ENCODE measurements at regions not wholly inside any gene's neighbourhood (a gene's known extent, or its start where the extent isn't known, plus 50 kb on each side); places are given as distances from the start of the nearest gene placed in this dataset.

DNA sequence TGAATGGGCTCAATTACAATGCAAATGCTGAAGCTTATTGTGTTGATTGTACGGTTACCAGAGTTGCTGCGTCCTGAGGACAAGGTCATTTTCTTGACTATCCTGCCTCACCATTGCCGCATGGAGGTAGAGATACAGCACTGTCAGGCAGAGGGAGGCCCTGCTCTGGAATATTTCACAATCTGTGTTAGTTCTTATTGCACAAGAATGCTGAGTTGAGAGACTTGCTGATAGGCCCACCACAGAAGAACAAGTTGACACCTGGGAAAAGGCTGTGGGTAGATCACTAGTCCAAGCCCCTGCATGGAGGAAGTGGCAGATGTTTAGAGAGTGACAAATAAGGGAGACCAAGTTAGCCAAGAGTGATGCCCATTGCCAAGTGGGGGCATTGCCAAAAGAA is 344.5 kb upstream of the ITGA1 start:
- Histone ChIP-seq H3K27ac (ENCODE audit: low read length) (no peak overlapping the region), H2AFZ (ENCODE audit: low read length) (no peak overlapping the region), H3K79me2 (ENCODE audit: low read length) (no peaks in the 10 kb centered on the region), H3F3A (ENCODE audit: insufficient read depth, low read length) (no peaks in the 10 kb centered on the region), H3K9me3 (replicated peaks; ENCODE audit: insufficient read depth, low read length) (no peaks in the 10 kb centered on the region), H3K27me3 (replicated peaks; ENCODE audit: insufficient read depth, low read length) (no peaks in the 10 kb centered on the region), H3K9ac (ENCODE audit: low read length) (no peak overlapping the region), H4K20me1 (ENCODE audit: insufficient read depth, low read length) (no peaks in the 10 kb centered on the region), H3K36me3 (replicated peaks; ENCODE audit: insufficient read depth, low read length) (no peaks in the 10 kb centered on the region), H3K4me3 (ENCODE audit: low read length) (no peak overlapping the region), H3K4me2 (ENCODE audit: low read depth, low read length) (no peak overlapping the region), H3K4me1 (ENCODE audit: low read length) (no peaks in the 10 kb centered on the region), H3K9me2 (replicated peaks; ENCODE audit: insufficient read depth, low read length) (no peaks in the 10 kb centered on the region)
- TF ChIP-seq EZH2 (optimal IDR thresholded peaks at IDR 0.05; ENCODE audit: low read depth, low read length) = no peak
- TF ChIP-seq, protein P1, sequence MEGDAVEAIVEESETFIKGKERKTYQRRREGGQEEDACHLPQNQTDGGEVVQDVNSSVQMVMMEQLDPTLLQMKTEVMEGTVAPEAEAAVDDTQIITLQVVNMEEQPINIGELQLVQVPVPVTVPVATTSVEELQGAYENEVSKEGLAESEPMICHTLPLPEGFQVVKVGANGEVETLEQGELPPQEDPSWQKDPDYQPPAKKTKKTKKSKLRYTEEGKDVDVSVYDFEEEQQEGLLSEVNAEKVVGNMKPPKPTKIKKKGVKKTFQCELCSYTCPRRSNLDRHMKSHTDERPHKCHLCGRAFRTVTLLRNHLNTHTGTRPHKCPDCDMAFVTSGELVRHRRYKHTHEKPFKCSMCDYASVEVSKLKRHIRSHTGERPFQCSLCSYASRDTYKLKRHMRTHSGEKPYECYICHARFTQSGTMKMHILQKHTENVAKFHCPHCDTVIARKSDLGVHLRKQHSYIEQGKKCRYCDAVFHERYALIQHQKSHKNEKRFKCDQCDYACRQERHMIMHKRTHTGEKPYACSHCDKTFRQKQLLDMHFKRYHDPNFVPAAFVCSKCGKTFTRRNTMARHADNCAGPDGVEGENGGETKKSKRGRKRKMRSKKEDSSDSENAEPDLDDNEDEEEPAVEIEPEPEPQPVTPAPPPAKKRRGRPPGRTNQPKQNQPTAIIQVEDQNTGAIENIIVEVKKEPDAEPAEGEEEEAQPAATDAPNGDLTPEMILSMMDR (IDR thresholded peaks at IDR 0.05; ENCODE audit: low read length) = no peak
- TF ChIP-seq EZH2phosphoT487 (IDR thresholded peaks at IDR 0.05; ENCODE audit: low read length) = no peak
- no peak for DNase-seq

DNA sequence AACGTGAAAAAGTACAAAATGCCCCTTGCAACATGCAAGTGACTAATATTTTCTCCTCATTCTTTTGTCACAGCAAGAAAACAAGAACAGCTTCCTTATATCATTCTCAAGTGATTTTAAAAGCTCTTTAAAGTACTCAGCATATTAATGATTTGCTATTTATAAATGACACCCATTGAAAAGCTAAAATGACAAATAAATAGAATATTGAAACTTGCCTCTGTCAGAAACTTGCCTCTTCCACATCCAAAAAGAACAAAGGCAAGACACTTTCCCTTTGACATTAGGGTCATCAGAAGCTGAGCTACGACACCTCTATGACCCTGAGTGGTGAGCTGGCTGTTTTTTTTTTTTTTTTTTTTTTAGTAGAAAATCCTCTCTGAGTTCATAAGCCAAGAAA is 339.6 kb upstream of the ITGA1 start:
- no peaks in the 10 kb centered on the region for H3K36me3 ChIP-seq (replicated peaks; ENCODE audit: insufficient read depth, low read length)
- no peaks in the 10 kb centered on the region for H3K9me2 ChIP-seq (replicated peaks; ENCODE audit: insufficient read depth, low read length)
- TF ChIP-seq EZH2phosphoT487 (IDR thresholded peaks at IDR 0.05; ENCODE audit: low read length) (no peak), EZH2 (optimal IDR thresholded peaks at IDR 0.05; ENCODE audit: low read depth, low read length) (no peak)
- TF ChIP-seq, protein P1 (IDR thresholded peaks at IDR 0.05; ENCODE audit: low read length) = no peak
- no peaks in the 10 kb centered on the region for H3K4me1 ChIP-seq (ENCODE audit: low read length)
- H3K4me2 ChIP-seq (ENCODE audit: low read depth, low read length) = no peak overlapping the region
- no peaks in the 10 kb centered on the region for H3K27me3 ChIP-seq (replicated peaks; ENCODE audit: insufficient read depth, low read length)
- H3K27ac ChIP-seq (ENCODE audit: low read length) = no peak overlapping the region
- no peaks in the 10 kb centered on the region for H4K20me1 ChIP-seq (ENCODE audit: insufficient read depth, low read length)
- no peak for DNase-seq
- no peak overlapping the region for H3K9ac ChIP-seq (ENCODE audit: low read length)
- H3K4me3 ChIP-seq (ENCODE audit: low read length) = no peak overlapping the region
- no peaks in the 10 kb centered on the region for H3K9me3 ChIP-seq (replicated peaks; ENCODE audit: insufficient read depth, low read length)
- no peak overlapping the region for H2AFZ ChIP-seq (ENCODE audit: low read length)
- no peaks in the 10 kb centered on the region for H3F3A ChIP-seq (ENCODE audit: insufficient read depth, low read length)
- no peaks in the 10 kb centered on the region for H3K79me2 ChIP-seq (ENCODE audit: low read length)

DNA sequence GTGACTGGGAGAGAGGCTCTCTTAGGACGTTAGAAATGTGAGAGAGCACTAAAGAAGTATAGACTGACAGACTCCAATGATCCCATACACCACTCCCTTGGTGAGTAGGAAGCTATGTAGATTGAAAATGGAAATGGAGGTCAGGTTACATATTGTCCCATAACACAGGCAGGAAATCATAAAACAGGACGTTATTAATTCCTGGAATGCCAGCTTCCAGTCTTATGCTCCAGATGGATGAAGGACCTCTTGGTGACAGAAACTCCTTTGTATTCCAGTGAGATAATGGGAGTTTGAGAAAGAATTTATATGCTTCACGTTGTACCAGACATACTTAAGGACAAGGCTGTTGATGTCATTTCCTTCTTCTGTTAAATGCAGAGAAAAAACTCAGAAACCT is 338.2 kb upstream of the ITGA1 start:
- no peak for DNase-seq
- H3K36me3 ChIP-seq (replicated peaks; ENCODE audit: insufficient read depth, low read length) = no peaks in the 10 kb centered on the region
- H2AFZ ChIP-seq (ENCODE audit: low read length) = no peak overlapping the region
- no peaks in the 10 kb centered on the region for H3K9me2 ChIP-seq (replicated peaks; ENCODE audit: insufficient read depth, low read length)
- no peak overlapping the region for H3K27ac ChIP-seq (ENCODE audit: low read length)
- no peaks in the 10 kb centered on the region for H3K4me1 ChIP-seq (ENCODE audit: low read length)
- no peaks in the 10 kb centered on the region for H3K79me2 ChIP-seq (ENCODE audit: low read length)
- H3K4me3 ChIP-seq (ENCODE audit: low read length) = no peak overlapping the region
- no peak overlapping the region for H3K4me2 ChIP-seq (ENCODE audit: low read depth, low read length)
- H3F3A ChIP-seq (ENCODE audit: insufficient read depth, low read length) = no peaks in the 10 kb centered on the region
- no peaks in the 10 kb centered on the region for H4K20me1 ChIP-seq (ENCODE audit: insufficient read depth, low read length)
- H3K27me3 ChIP-seq (replicated peaks; ENCODE audit: insufficient read depth, low read length) = no peaks in the 10 kb centered on the region
- TF ChIP-seq, protein P1 (IDR thresholded peaks at IDR 0.05; ENCODE audit: low read length) = no peak
- TF ChIP-seq EZH2phosphoT487 (IDR thresholded peaks at IDR 0.05; ENCODE audit: low read length) (no peak), EZH2 (optimal IDR thresholded peaks at IDR 0.05; ENCODE audit: low read depth, low read length) (no peak)
- H3K9me3 ChIP-seq (replicated peaks; ENCODE audit: insufficient read depth, low read length) = no peaks in the 10 kb centered on the region
- H3K9ac ChIP-seq (ENCODE audit: low read length) = no peak overlapping the region
